Gastroesophageal sphincter (tissue), 4 donors: ENCODE measurements at regions not wholly inside any gene's neighbourhood (a gene's known extent, or its start where the extent isn't known, plus 50 kb on each side); places are given as distances from the start of the nearest gene placed in this dataset.

Source experiments
- ATAC-seq: fragments of 150-250 bp; one replicate; pipeline ENCODE4 v1.9.1; 2016; ENCODE audit warnings: mild to moderate bottlenecking, moderate library complexity
- H3K27ac ChIP-seq, 4 donors: fragments of 200-600 bp; sonication (generic) in 3 of 4; 1 replicate in 3 of 4; 2 replicates in 1 of 4; pipeline ENCODE4 v1.5.1; 2016 to 2019
- H3K27me3 ChIP-seq: fragments of 200-600 bp; sonication (generic); one replicate; pipeline ENCODE4 v1.5.1; 2019
- H3K36me3 ChIP-seq, 2 donors: fragments of 200-600 bp; sonication (generic); one replicate each; pipeline ENCODE4 v1.5.1; 2019; ENCODE audit warnings: control low read depth in 1 of 2
- H3K4me1 ChIP-seq, 3 donors: fragments of 200-600 bp; sonication (generic); 1 replicate in 2 of 3; 2 replicates in 1 of 3; pipeline ENCODE4 v1.5.1; 2016 to 2019; ENCODE audit warnings: control low read depth in 2 of 3
- H3K4me3 ChIP-seq, 2 donors: fragments of 200-600 bp; sonication (generic); one replicate each; pipeline ENCODE4 v1.5.1; 2019; ENCODE audit warnings: mild to moderate bottlenecking in 1 of 2, moderate library complexity in 1 of 2
- H3K9me3 ChIP-seq, 3 donors: fragments of 200-600 bp; sonication (generic); one replicate each; pipeline ENCODE4 v1.5.1; 2017 to 2019; ENCODE audit warnings: control low read depth in 2 of 3
- EP300 ChIP-seq: sonication (generic); formaldehyde crosslinking; IDR thresholded peaks from one replicate; pipeline ENCODE4 v1.6.1; 2017; ENCODE audit warnings: antibody characterized with exemption, mild to moderate bottlenecking
- POLR2A ChIP-seq, 2 donors: fragments of 450-650 bp; IDR thresholded peaks; one replicate each; pipeline ENCODE4 v1.6.1; 2017; ENCODE audit warnings: antibody characterized with exemption in 2 of 2, mild to moderate bottlenecking in 2 of 2, moderate library complexity in 1 of 2
- POLR2AphosphoS5 ChIP-seq: sonication (generic); formaldehyde crosslinking; IDR thresholded peaks from one replicate; pipeline ENCODE4 v1.6.1; 2017; ENCODE audit warnings: antibody characterized with exemption
- WGBS, 2 donors: methylation state at CpG; one replicate each; pipeline ENCODE4 v1.1.5; 2018; ENCODE audit warnings: low coverage in 1 of 2; 5-methylcytosine and 5-hydroxymethylcytosine counted together
- TF ChIP-seq, protein P1 (sequence below), 4 experiments: fragments of 200-600 bp in 2 of 4; fragments of 450-650 bp in 2 of 4; sonication (generic) in 1 of 4; IDR thresholded peaks; one replicate each; pipeline ENCODE4 v1.5.1; 2017 to 2019; ENCODE audit warnings: antibody characterized with exemption in 4 of 4, mild to moderate bottlenecking in 2 of 4, moderate library complexity in 2 of 4

- Histone ChIP-seq H3K4me1 (no peaks in the 10 kb centered on the region), H3K4me3 (no peak overlapping the region), H3K36me3 (no peaks in the 10 kb centered on the region), H3K27ac (no peak overlapping the region), H3K9me3 (no peaks in the 10 kb centered on the region), H3K27me3 (no peaks in the 10 kb centered on the region)
- TF ChIP-seq POLR2A (IDR thresholded peaks at IDR 0.05) (no peak), POLR2AphosphoS5 (no peak), EP300 (no peak)
- TF ChIP-seq, protein P1, sequence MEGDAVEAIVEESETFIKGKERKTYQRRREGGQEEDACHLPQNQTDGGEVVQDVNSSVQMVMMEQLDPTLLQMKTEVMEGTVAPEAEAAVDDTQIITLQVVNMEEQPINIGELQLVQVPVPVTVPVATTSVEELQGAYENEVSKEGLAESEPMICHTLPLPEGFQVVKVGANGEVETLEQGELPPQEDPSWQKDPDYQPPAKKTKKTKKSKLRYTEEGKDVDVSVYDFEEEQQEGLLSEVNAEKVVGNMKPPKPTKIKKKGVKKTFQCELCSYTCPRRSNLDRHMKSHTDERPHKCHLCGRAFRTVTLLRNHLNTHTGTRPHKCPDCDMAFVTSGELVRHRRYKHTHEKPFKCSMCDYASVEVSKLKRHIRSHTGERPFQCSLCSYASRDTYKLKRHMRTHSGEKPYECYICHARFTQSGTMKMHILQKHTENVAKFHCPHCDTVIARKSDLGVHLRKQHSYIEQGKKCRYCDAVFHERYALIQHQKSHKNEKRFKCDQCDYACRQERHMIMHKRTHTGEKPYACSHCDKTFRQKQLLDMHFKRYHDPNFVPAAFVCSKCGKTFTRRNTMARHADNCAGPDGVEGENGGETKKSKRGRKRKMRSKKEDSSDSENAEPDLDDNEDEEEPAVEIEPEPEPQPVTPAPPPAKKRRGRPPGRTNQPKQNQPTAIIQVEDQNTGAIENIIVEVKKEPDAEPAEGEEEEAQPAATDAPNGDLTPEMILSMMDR (IDR thresholded peaks at IDR 0.05), result no peak
- 71 to 79% methylated on average over 2 to 3 of the region's 3 CpGs for WGBS, 2 donors
- no peak for ATAC-seq
Observed at GRCh38 chr21:22250355-22250754, 1252.1 kb downstream of the NCAM2 start.

DNA sequence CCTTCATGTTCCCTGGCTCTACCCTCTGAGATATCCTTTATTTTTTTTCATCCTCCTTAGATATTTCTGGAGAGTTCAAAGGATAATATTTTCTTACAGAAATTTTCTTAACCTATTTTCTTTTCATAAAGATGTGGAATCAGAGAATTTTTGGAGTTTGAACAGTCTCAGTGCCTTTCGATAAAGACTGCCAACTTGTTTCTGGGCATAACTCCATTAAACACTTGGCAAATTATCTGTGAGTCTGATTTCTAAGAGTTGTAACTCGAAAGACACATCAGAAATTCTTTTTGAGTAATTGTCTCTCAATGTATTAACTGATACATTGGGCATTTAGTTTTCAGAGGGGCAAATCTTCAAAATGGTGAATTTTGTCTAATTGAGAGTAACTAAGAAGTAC is 1255.6 kb downstream of the NCAM2 start:
- Histone ChIP-seq H3K4me1 (no peaks in the 10 kb centered on the region), H3K4me3 (no peak overlapping the region), H3K27me3 (no peaks in the 10 kb centered on the region), H3K9me3 (no peaks in the 10 kb centered on the region), H3K36me3 (no peaks in the 10 kb centered on the region), H3K27ac (no peak overlapping the region)
- WGBS, 2 donors, result 72 to 77% methylated on average over 2 of the region's 2 CpGs
- TF ChIP-seq, protein P1 (IDR thresholded peaks at IDR 0.05), result no peak
- TF ChIP-seq POLR2A (IDR thresholded peaks at IDR 0.05), result no peak
- no peak for TF ChIP-seq POLR2AphosphoS5
- TF ChIP-seq EP300, result no peak
- ATAC-seq, result no peak

DNA sequence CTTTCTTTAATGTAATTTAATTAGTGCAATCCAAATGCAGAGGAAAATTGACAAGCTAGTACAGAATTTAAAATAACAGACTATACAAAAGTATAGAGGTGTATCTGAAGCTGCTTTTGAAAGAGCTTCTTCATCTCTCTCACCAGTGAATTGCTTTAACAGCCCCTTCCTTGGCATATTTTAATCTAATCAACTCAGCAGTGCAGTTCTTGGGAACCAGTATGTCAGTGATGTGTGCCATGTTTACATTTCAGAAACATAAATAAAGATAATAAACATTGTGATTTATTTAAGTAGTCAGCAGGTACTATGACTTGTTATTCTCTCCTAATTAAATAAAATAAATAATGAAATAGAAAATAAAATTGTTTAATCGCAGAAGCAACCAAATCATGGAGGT is 1260.6 kb downstream of the NCAM2 start:
- H3K27me3 ChIP-seq, result no peaks in the 10 kb centered on the region
- no peak for ATAC-seq
- WGBS, 2 donors, result 95 to 100% methylated on average over 1 of the region's 1 CpG
- TF ChIP-seq EP300, result no peak
- TF ChIP-seq, protein P1 (IDR thresholded peaks at IDR 0.05), result no peak
- TF ChIP-seq POLR2AphosphoS5, result no peak
- TF ChIP-seq POLR2A (IDR thresholded peaks at IDR 0.05), result no peak
- no peaks in the 10 kb centered on the region for H3K4me1 ChIP-seq
- no peak overlapping the region for H3K4me3 ChIP-seq
- no peaks in the 10 kb centered on the region for H3K9me3 ChIP-seq
- no peak overlapping the region for H3K27ac ChIP-seq
- H3K36me3 ChIP-seq, result no peaks in the 10 kb centered on the region

DNA sequence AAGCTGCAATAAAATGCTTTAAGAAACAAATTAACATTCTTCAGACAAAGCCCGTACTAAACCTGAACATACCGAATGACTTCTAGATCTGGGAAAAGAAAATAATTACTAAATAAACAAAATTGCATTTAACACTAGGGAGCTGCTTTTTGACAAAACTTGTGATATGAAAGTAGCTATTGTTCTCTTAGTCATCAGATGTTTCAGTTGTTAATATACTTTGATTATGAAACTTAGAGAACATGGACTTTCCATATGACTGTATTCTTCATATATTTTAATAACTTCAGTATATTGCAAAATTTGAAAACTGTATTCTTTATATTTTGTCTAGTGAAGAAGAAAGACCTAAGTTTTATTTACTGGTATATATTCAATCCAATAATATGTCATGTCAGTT is 1262.1 kb downstream of the NCAM2 start:
- Histone ChIP-seq H3K27me3 (no peaks in the 10 kb centered on the region), H3K27ac (no peak overlapping the region), H3K4me3 (no peak overlapping the region), H3K4me1 (no peaks in the 10 kb centered on the region), H3K36me3 (no peaks in the 10 kb centered on the region), H3K9me3 (no peaks in the 10 kb centered on the region)
- ATAC-seq, result no peak
- TF ChIP-seq, protein P1 (IDR thresholded peaks at IDR 0.05), result no peak
- TF ChIP-seq POLR2AphosphoS5 (no peak), POLR2A (IDR thresholded peaks at IDR 0.05) (no peak), EP300 (no peak)
- WGBS, 2 donors, result 75 to 81% methylated on average over 2 of the region's 2 CpGs

DNA sequence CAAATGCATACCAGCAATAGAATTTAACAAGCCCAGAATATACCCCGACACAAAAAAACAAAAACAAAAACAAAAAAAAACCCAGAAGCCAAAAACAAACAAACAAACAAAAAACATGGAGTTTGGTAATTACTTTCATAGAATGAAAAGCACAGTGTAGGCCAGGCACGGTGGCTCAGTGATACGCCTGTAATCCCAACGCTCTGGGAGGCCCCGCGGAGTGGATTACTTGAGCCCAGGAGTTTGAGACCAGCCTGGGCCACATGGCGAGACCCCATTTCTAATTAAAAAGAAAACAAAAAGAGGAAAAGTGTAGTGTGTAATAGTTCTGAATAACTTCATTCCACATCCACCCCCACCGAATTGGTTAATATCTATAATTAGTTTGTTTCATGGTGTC is 1265.7 kb downstream of the NCAM2 start:
- H3K4me1 ChIP-seq, result no peaks in the 10 kb centered on the region
- no peak overlapping the region for H3K4me3 ChIP-seq
- 94% methylated on average over 8 of the region's 8 CpGs for WGBS, 2 donors
- ATAC-seq, result no peak
- no peak for TF ChIP-seq POLR2A (IDR thresholded peaks at IDR 0.05)
- TF ChIP-seq, protein P1 (IDR thresholded peaks at IDR 0.05), result no peak
- no peak for TF ChIP-seq EP300
- no peak for TF ChIP-seq POLR2AphosphoS5
- no peaks in the 10 kb centered on the region for H3K9me3 ChIP-seq
- no peak overlapping the region for H3K27ac ChIP-seq
- H3K36me3 ChIP-seq, result no peaks in the 10 kb centered on the region
- no peaks in the 10 kb centered on the region for H3K27me3 ChIP-seq
